ENCODE measurements at regions not wholly inside any gene's neighbourhood (a gene's known extent, or its start where the extent isn't known, plus 50 kb on each side); places are given as distances from the start of the nearest gene placed in this dataset.

GRCh38 chr7:130954918-130955564 lies 221.0 kb upstream of the KLF14 start:
- TF ChIP-seq EZH2 (IDR thresholded peaks at IDR 0.05; ENCODE audit: borderline replicate concordance, low read depth, low read length, poor library complexity, severe bottlenecking): no peak
- TF ChIP-seq, protein P1, sequence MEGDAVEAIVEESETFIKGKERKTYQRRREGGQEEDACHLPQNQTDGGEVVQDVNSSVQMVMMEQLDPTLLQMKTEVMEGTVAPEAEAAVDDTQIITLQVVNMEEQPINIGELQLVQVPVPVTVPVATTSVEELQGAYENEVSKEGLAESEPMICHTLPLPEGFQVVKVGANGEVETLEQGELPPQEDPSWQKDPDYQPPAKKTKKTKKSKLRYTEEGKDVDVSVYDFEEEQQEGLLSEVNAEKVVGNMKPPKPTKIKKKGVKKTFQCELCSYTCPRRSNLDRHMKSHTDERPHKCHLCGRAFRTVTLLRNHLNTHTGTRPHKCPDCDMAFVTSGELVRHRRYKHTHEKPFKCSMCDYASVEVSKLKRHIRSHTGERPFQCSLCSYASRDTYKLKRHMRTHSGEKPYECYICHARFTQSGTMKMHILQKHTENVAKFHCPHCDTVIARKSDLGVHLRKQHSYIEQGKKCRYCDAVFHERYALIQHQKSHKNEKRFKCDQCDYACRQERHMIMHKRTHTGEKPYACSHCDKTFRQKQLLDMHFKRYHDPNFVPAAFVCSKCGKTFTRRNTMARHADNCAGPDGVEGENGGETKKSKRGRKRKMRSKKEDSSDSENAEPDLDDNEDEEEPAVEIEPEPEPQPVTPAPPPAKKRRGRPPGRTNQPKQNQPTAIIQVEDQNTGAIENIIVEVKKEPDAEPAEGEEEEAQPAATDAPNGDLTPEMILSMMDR (conservative IDR thresholded peaks at IDR 0.05; ENCODE audit: low read depth, low read length): no peak

Measured in A673 (cell line).